NCI-H187 treated with DMSO at 0.1 percent for 48 hours (cell line): ENCODE measurements at regions not wholly inside any gene's neighbourhood (a gene's known extent, or its start where the extent isn't known, plus 50 kb on each side); places are given as distances from the start of the nearest gene placed in this dataset.

ENCODE experiments used
- DNase-seq: peaks from one replicate; lab custom pipeline; 2025; lab: John Stamatoyannopoulos, UW

GRCh38 chr9:13487498-13487897, 208.0 kb upstream of the MPDZ start:
- DNase-seq: no peak

GRCh38 chr9:13487071-13487470, 207.6 kb upstream of the MPDZ start:
- DNase-seq: no peak

GRCh38 chr9:13485068-13485596, 205.6 kb upstream of the MPDZ start:
- no peak for DNase-seq

- no peak for DNase-seq
Observed at GRCh38 chr9:13484186-13484585, 204.7 kb upstream of the MPDZ start.

GRCh38 chr9:13481274-13481673, 201.8 kb upstream of the MPDZ start:
- DNase-seq: no peak

- no peak for DNase-seq
Observed at GRCh38 chr9:13480693-13481092, 201.2 kb upstream of the MPDZ start.

- no peak for DNase-seq
Observed at GRCh38 chr9:13479096-13479495, 199.6 kb upstream of the MPDZ start.

- DNase-seq: no peak
Observed at GRCh38 chr9:13478639-13479038, 199.1 kb upstream of the MPDZ start.

GRCh38 chr9:13478160-13478559, 198.7 kb upstream of the MPDZ start:
- no peak for DNase-seq

- DNase-seq: no peak
Observed at GRCh38 chr9:13470836-13471235, 191.3 kb upstream of the MPDZ start.

GRCh38 chr9:13467157-13467556, 187.7 kb upstream of the MPDZ start:
- DNase-seq: no peak

- no peak for DNase-seq
Observed at GRCh38 chr9:13461414-13461991, 182.0 kb upstream of the MPDZ start.

- no peak for DNase-seq
Observed at GRCh38 chr9:13459071-13459470, 179.6 kb upstream of the MPDZ start.

GRCh38 chr9:13457795-13458194, 178.3 kb upstream of the MPDZ start:
- DNase-seq: no peak

- DNase-seq: no peak
Observed at GRCh38 chr9:13450723-13451122, 171.2 kb upstream of the MPDZ start.

- no peak for DNase-seq
Observed at GRCh38 chr9:13448482-13448881, 169.0 kb upstream of the MPDZ start.

GRCh38 chr9:13447843-13448422, 168.4 kb upstream of the MPDZ start:
- DNase-seq: no peak

- DNase-seq: no peak
Observed at GRCh38 chr9:13446938-13447842, 167.7 kb upstream of the MPDZ start.

- DNase-seq: no peak
Observed at GRCh38 chr9:13446286-13446937, 166.9 kb upstream of the MPDZ start.

- no peak for DNase-seq
Observed at GRCh38 chr9:13445103-13445500, 165.6 kb upstream of the MPDZ start.

GRCh38 chr9:13444245-13445102, 165.0 kb upstream of the MPDZ start:
- no peak for DNase-seq
